DOHH2 (cell line): ENCODE measurements at regions not wholly inside any gene's neighbourhood (a gene's known extent, or its start where the extent isn't known, plus 50 kb on each side); places are given as distances from the start of the nearest gene placed in this dataset.

Source experiments
- H3F3A ChIP-seq: fragments of 200-600 bp; sonication (generic), shearing (Covaris generic); 2 replicates; pipeline ENCODE4 v1.6.0; 2016; ENCODE audit warnings: antibody characterized with exemption, mild to moderate bottlenecking; ENCODE audit not compliant: control insufficient read depth, insufficient read depth
- H3K27ac ChIP-seq: fragments of 200-600 bp; sonication (generic); 2 replicates; pipeline ENCODE4 v1.5.1; 2014; ENCODE audit warnings: low read depth, mild to moderate bottlenecking, low read length, moderate library complexity
- H3K27me3 ChIP-seq: fragments of 200-600 bp; sonication (generic); 2 replicates; pipeline ENCODE4 v1.6.1; 2014; ENCODE audit warnings: mild to moderate bottlenecking, low read length, mixed read lengths; ENCODE audit not compliant: control insufficient read depth
- H3K36me3 ChIP-seq: fragments of 200-600 bp; sonication (generic); 2 replicates; pipeline ENCODE4 v1.6.1; 2014; ENCODE audit warnings: mild to moderate bottlenecking, low read length, moderate library complexity, mixed read lengths; ENCODE audit not compliant: control insufficient read depth
- H3K4me1 ChIP-seq: fragments of 200-600 bp; sonication (generic); 2 replicates; pipeline ENCODE4 v1.6.1; 2014; ENCODE audit warnings: mild to moderate bottlenecking, low read length, mixed read lengths; ENCODE audit not compliant: control insufficient read depth
- H3K4me2 ChIP-seq: fragments of 200-600 bp; sonication (generic); 2 replicates; pipeline ENCODE4 v1.6.0; 2014; ENCODE audit warnings: mild to moderate bottlenecking, low read length, moderate library complexity
- H3K4me3 ChIP-seq: fragments of 200-600 bp; sonication (generic); 2 replicates; pipeline ENCODE4 v1.5.1; 2014; ENCODE audit warnings: mild to moderate bottlenecking, low read length, mixed read lengths
- H3K79me2 ChIP-seq: fragments of 200-600 bp; sonication (generic); 2 replicates; pipeline ENCODE4 v1.6.1; 2014; ENCODE audit warnings: mild to moderate bottlenecking, low read length, mixed read lengths; ENCODE audit not compliant: control insufficient read depth
- H3K9me2 ChIP-seq: fragments of 200-600 bp; sonication (generic); replicated peaks from 2 replicates; pipeline ENCODE4 v1.6.1; 2014; ENCODE audit warnings: mild to moderate bottlenecking, low read length, mixed read lengths; ENCODE audit not compliant: control insufficient read depth
- H3K9me3 ChIP-seq: fragments of 200-600 bp; sonication (generic); 2 replicates; pipeline ENCODE4 v1.6.1; 2014; ENCODE audit warnings: antibody characterized with exemption, low read length, mixed read lengths; ENCODE audit not compliant: control insufficient read depth, insufficient read depth
- H4K20me1 ChIP-seq: fragments of 200-600 bp; sonication (generic); 2 replicates; pipeline ENCODE4 v1.6.0; 2014; ENCODE audit warnings: low read depth, mild to moderate bottlenecking, antibody characterized with exemption, low read length, moderate library complexity; ENCODE audit not compliant: control insufficient read depth, insufficient read depth
- EZH2phosphoT487 ChIP-seq: fragments of 200-600 bp; sonication (generic); IDR thresholded peaks from 2 replicates; pipeline ENCODE4 v1.6.1; 2017; ENCODE audit warnings: borderline replicate concordance, mild to moderate bottlenecking, antibody characterized with exemption, low read length, moderate library complexity, mixed read lengths
- TF ChIP-seq, protein P1 (sequence below): fragments of 200-600 bp; sonication (generic); IDR thresholded peaks from one replicate; pipeline ENCODE4 v1.5.1; 2014; ENCODE audit warnings: antibody characterized with exemption, mild to moderate bottlenecking, low read depth, low read length; ENCODE audit not compliant: poor library complexity, severe bottlenecking

DNA sequence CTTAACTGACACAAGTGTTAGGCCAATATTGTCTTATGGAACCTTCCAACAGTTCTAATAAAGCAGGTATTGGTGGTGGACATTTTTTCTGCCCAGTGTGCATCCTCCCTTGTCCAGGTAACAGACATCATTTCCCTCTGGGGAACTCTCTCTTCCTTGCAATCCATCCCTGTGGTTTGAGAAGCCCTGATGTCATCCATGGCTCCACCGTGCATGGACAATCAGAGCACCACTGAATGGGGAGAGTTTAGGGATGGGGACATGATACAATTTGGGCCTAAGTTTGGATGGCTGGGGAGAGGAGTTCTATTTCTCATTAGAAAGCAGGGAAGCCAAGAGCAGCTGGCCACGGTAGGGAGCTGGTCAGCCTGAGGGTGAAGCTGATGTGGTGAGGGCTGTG, 60.2 kb upstream of the ZFP64 start:
- H3K79me2 ChIP-seq: no peaks in the 10 kb centered on the region
- no peaks in the 10 kb centered on the region for H3K36me3 ChIP-seq
- H3K27ac ChIP-seq: no peak overlapping the region
- TF ChIP-seq, protein P1, sequence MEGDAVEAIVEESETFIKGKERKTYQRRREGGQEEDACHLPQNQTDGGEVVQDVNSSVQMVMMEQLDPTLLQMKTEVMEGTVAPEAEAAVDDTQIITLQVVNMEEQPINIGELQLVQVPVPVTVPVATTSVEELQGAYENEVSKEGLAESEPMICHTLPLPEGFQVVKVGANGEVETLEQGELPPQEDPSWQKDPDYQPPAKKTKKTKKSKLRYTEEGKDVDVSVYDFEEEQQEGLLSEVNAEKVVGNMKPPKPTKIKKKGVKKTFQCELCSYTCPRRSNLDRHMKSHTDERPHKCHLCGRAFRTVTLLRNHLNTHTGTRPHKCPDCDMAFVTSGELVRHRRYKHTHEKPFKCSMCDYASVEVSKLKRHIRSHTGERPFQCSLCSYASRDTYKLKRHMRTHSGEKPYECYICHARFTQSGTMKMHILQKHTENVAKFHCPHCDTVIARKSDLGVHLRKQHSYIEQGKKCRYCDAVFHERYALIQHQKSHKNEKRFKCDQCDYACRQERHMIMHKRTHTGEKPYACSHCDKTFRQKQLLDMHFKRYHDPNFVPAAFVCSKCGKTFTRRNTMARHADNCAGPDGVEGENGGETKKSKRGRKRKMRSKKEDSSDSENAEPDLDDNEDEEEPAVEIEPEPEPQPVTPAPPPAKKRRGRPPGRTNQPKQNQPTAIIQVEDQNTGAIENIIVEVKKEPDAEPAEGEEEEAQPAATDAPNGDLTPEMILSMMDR: no peak
- no peak for TF ChIP-seq EZH2phosphoT487
- no peaks in the 10 kb centered on the region for H3K4me1 ChIP-seq
- H3K9me3 ChIP-seq: no peaks in the 10 kb centered on the region
- no peaks in the 10 kb centered on the region for H3K9me2 ChIP-seq
- no peak overlapping the region for H3K4me2 ChIP-seq
- no peaks in the 10 kb centered on the region for H3K27me3 ChIP-seq
- no peak overlapping the region for H3K4me3 ChIP-seq
- H4K20me1 ChIP-seq: no peaks in the 10 kb centered on the region
- H3F3A ChIP-seq: no peaks in the 10 kb centered on the region

DNA sequence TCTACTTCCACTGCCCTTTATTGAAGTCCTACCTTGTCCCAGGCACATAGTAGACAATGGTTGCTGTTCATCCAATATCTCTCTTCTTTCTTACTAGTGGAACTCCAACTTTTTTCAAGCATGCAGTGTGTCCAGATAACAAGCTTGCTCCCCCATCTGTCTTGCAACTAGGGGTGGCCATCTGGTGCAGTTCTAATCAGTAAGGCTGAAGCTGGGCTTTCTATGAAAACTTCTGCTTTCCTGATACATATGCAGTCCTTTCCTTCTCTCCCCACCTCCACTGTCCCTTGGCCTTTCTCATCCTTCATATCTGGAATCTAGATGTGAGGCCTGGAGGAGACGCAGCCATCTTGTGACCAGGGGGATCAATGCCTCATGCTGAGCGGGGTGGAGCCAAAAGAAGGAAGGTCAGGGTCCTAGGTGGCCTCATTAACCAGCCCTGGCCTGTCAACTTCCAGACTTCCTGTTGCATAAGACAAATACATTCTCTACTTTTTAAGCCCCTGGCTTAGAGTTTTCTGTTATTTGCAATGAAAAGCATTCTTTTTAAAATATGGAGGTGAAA, 59.6 kb upstream of the ZFP64 start:
- Histone ChIP-seq H4K20me1 (no peaks in the 10 kb centered on the region), H3K79me2 (no peaks in the 10 kb centered on the region), H3K36me3 (no peaks in the 10 kb centered on the region), H3K4me3 (no peak overlapping the region), H3K4me1 (no peaks in the 10 kb centered on the region), H3K9me2 (no peaks in the 10 kb centered on the region), H3F3A (no peaks in the 10 kb centered on the region), H3K9me3 (no peaks in the 10 kb centered on the region), H3K27me3 (0 out of 2 replicates have a peak, but pooled peaks cover 2% of the 10 kb centered on the region), H3K4me2 (no peak overlapping the region), H3K27ac (no peak overlapping the region)
- TF ChIP-seq, protein P1: no peak
- no peak for TF ChIP-seq EZH2phosphoT487

DNA sequence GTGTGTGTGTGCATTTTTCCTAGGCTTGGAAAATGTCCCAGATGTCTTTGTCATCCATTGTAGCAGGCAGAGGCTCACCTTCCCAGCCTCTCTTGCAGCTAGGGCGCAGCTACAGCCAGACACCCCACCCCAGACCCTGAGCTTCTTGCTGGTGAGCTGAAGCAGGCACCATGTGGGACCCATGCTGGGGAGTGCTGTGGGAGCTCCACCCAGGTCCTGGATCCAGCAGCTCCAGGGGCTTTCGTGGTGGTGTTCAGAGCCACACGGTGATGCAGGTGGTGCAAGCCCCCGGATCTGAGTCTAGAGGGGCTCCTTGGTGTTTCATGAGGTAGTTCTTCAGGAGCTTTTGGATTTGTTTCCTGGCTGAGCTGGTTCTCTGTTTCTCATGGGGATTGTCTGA, 56.0 kb upstream of the ZFP64 start:
- Histone ChIP-seq H3K9me3 (no peaks in the 10 kb centered on the region), H3K4me3 (no peak overlapping the region), H3K9me2 (no peaks in the 10 kb centered on the region), H3K79me2 (no peaks in the 10 kb centered on the region), H3K36me3 (no peaks in the 10 kb centered on the region), H4K20me1 (no peaks in the 10 kb centered on the region), H3K4me1 (no peaks in the 10 kb centered on the region), H3K27ac (no peak overlapping the region), H3K4me2 (no peak overlapping the region), H3K27me3 (0 out of 2 replicates have a peak, but pooled peaks cover 2% of the 10 kb centered on the region), H3F3A (no peaks in the 10 kb centered on the region)
- TF ChIP-seq, protein P1: no peak
- no peak for TF ChIP-seq EZH2phosphoT487
